ENCODE measurements at regions not wholly inside any gene's neighbourhood (a gene's known extent, or its start where the extent isn't known, plus 50 kb on each side); places are given as distances from the start of the nearest gene placed in this dataset.

GRCh38 chr2:133734716-133735495 lies 166.6 kb upstream of the NCKAP5 start:
- no peak for TF ChIP-seq POLR2A (IDR thresholded peaks at IDR 0.05)
- TF ChIP-seq, protein P1, sequence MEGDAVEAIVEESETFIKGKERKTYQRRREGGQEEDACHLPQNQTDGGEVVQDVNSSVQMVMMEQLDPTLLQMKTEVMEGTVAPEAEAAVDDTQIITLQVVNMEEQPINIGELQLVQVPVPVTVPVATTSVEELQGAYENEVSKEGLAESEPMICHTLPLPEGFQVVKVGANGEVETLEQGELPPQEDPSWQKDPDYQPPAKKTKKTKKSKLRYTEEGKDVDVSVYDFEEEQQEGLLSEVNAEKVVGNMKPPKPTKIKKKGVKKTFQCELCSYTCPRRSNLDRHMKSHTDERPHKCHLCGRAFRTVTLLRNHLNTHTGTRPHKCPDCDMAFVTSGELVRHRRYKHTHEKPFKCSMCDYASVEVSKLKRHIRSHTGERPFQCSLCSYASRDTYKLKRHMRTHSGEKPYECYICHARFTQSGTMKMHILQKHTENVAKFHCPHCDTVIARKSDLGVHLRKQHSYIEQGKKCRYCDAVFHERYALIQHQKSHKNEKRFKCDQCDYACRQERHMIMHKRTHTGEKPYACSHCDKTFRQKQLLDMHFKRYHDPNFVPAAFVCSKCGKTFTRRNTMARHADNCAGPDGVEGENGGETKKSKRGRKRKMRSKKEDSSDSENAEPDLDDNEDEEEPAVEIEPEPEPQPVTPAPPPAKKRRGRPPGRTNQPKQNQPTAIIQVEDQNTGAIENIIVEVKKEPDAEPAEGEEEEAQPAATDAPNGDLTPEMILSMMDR (IDR thresholded peaks at IDR 0.05), result no peak

Measured in upper lobe of left lung (tissue), 4 donors.